Gastrocnemius medialis (tissue), 4 donors: ENCODE measurements at regions not wholly inside any gene's neighbourhood (a gene's known extent, or its start where the extent isn't known, plus 50 kb on each side); places are given as distances from the start of the nearest gene placed in this dataset.
"Not testable (repeated sequence)": the region's sequence is repeated elsewhere in the genome, so short reads cannot be mapped to it uniquely, and the experiment has no call there.

Experiments
- ATAC-seq, 2 donors: fragments of 150-250 bp; one replicate each; pipeline ENCODE4 v1.9.1; 2016
- DNase-seq, 2 donors: peaks; one replicate each; pipeline ENCODE4 v3.0.0-alpha.2; 2019
- H3K27ac ChIP-seq, 4 donors: fragments of 200-600 bp; sonication (generic); 1 replicate in 1 of 4; 2 replicates in 3 of 4; pipeline ENCODE4 v1.5.1; 2016 to 2018; ENCODE audit warnings: mild to moderate bottlenecking in 2 of 4, moderate library complexity in 1 of 4
- H3K27me3 ChIP-seq, 3 donors: fragments of 200-600 bp; sonication (generic) in 2 of 3; 1 replicate in 1 of 3; 2 replicates in 2 of 3; pipeline versions ENCODE4 v1.5.1 to v1.6.0; 2016 to 2019; ENCODE audit warnings: mild to moderate bottlenecking in 1 of 3, moderate library complexity in 1 of 3
- H3K36me3 ChIP-seq, 2 donors: fragments of 200-600 bp; sonication (generic) in 1 of 2; one replicate each; pipeline ENCODE4 v1.5.1; 2017 to 2018
- H3K4me1 ChIP-seq, 2 donors: fragments of 200-600 bp; sonication (generic) in 1 of 2; one replicate each; pipeline ENCODE4 v1.5.1; 2016 to 2017; ENCODE audit warnings: mild to moderate bottlenecking in 2 of 2
- H3K4me3 ChIP-seq, 4 donors: fragments of 200-600 bp; sonication (generic) in 3 of 4; 1 replicate in 1 of 4; 2 replicates in 3 of 4; pipeline ENCODE4 v1.5.1; 2016 to 2019; ENCODE audit warnings: mild to moderate bottlenecking in 2 of 4
- H3K9me3 ChIP-seq, 3 donors: fragments of 200-600 bp; sonication (generic) in 2 of 3; 1 replicate in 1 of 3; 2 replicates in 2 of 3; pipeline ENCODE4 v1.5.1; 2016 to 2019
- in situ Hi-C, 4 donors: fragments of 200-750 bp; cut with MboI; loops; one replicate each; pipeline versions ENCODE4 v1.15.0 to v1.8.0; 2017; ENCODE audit warnings: low sequenced_read_pairs in 4 of 4
- intact Hi-C: fragments of 100-400 bp; cut with DNase I; formaldehyde crosslinking; loops from one replicate; pipeline ENCODE4 v1.15.1; 2023; ENCODE audit warnings: low total_unique reads
- TF ChIP-seq, protein P1 (sequence below), 5 experiments: fragments of 450-650 bp in 3 of 5; fragments of 200-600 bp in 2 of 5; sonication (generic) in 2 of 5; IDR thresholded peaks in 4 of 5; conservative IDR thresholded peaks in 1 of 5; 1 replicate in 4 of 5; 2 replicates in 1 of 5; pipeline ENCODE4 v1.5.1; 2016 to 2019; ENCODE audit warnings: antibody characterized with exemption in 5 of 5, mild to moderate bottlenecking in 3 of 5, moderate library complexity in 3 of 5

DNA sequence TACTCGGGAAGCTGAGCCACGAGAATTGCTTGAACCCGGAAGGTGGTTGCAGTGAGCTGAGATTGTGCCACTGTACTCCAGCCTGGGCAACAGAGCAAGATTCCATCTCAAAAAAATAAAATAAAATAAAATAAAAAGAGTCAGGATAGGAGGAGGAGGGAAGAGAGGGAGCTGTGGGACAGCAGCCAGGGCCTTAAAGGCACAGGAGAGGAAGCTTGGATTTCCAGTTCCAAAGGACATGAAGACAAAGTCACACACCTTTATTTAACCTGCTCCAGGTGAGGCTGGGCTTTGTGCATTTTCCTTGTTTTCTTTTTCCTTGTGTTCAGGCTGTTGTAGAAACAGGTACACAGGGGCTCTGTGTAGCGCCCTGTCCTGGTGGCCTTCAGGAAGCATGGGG, 138.2 kb upstream of the HMX1 start:
- H3K27me3 ChIP-seq, H3K27ac ChIP-seq, ATAC-seq, H3K4me3 ChIP-seq, in situ Hi-C loops, intact Hi-C loops, H3K4me1 ChIP-seq, H3K36me3 ChIP-seq, H3K9me3 ChIP-seq, DNase-seq: not testable (repeated sequence)

- ATAC-seq, H3K9me3 ChIP-seq, H3K27me3 ChIP-seq, H3K36me3 ChIP-seq, intact Hi-C loops, H3K4me3 ChIP-seq, H3K4me1 ChIP-seq, DNase-seq, H3K27ac ChIP-seq, in situ Hi-C loops: not testable (repeated sequence)
Measured at GRCh38 chr4:9008407-9008806, 136.8 kb upstream of the HMX1 start.

GRCh38 chr4:9001153-9001552, 129.5 kb upstream of the HMX1 start:
- H3K27ac ChIP-seq, intact Hi-C loops, H3K27me3 ChIP-seq, DNase-seq, H3K9me3 ChIP-seq, H3K36me3 ChIP-seq, H3K4me1 ChIP-seq, in situ Hi-C loops, ATAC-seq: not testable (repeated sequence)
- H3K4me3 ChIP-seq, result peak overlapping the region in 1 of 4 donors; percentile 36

GRCh38 chr4:9000505-9001001, 128.9 kb upstream of the HMX1 start:
- intact Hi-C loops, ATAC-seq, in situ Hi-C loops: not testable (repeated sequence)

DNA sequence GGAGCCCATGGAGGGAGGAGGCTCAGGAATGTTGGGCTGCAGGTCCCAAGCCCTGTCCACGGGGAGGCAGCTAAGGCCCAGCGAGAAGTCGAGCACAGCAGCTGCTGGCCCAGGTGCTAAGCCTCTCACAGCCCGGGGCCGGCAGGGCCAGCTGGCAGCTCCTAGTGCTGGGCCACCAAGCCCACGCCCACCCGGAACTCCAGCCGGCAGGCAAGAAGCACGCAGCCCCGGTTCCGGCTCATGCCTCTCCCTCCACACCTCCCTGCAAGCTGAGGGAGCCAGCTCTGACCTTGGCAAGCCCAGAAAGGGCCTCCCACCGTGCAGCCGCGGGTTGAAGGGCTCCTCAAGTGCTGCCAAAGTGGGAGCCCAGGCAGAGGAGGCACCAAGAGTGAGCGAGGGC, 121.3 kb upstream of the HMX1 start:
- H3K27me3 ChIP-seq, in situ Hi-C loops, ATAC-seq, H3K36me3 ChIP-seq, DNase-seq, H3K27ac ChIP-seq, H3K9me3 ChIP-seq, H3K4me1 ChIP-seq, H3K4me3 ChIP-seq, intact Hi-C loops: not testable (repeated sequence)

More at GRCh38 chr4:9000505-9001001, 128.9 kb upstream of the HMX1 start:
- not testable (repeated sequence) for H3K27ac ChIP-seq, H3K9me3 ChIP-seq, H3K4me1 ChIP-seq, H3K36me3 ChIP-seq, H3K27me3 ChIP-seq, DNase-seq
- peak overlapping the region in 3 of 4 donors; percentile 24 to 36 (median 27) for H3K4me3 ChIP-seq
- TF ChIP-seq, protein P1, sequence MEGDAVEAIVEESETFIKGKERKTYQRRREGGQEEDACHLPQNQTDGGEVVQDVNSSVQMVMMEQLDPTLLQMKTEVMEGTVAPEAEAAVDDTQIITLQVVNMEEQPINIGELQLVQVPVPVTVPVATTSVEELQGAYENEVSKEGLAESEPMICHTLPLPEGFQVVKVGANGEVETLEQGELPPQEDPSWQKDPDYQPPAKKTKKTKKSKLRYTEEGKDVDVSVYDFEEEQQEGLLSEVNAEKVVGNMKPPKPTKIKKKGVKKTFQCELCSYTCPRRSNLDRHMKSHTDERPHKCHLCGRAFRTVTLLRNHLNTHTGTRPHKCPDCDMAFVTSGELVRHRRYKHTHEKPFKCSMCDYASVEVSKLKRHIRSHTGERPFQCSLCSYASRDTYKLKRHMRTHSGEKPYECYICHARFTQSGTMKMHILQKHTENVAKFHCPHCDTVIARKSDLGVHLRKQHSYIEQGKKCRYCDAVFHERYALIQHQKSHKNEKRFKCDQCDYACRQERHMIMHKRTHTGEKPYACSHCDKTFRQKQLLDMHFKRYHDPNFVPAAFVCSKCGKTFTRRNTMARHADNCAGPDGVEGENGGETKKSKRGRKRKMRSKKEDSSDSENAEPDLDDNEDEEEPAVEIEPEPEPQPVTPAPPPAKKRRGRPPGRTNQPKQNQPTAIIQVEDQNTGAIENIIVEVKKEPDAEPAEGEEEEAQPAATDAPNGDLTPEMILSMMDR (IDR thresholded peaks at IDR 0.05 in 4 of 5, conservative IDR thresholded peaks at IDR 0.05 in 1 of 5), result peak in 4 of 5 experiments; percentile 36 to 71 (median 62)

DNA sequence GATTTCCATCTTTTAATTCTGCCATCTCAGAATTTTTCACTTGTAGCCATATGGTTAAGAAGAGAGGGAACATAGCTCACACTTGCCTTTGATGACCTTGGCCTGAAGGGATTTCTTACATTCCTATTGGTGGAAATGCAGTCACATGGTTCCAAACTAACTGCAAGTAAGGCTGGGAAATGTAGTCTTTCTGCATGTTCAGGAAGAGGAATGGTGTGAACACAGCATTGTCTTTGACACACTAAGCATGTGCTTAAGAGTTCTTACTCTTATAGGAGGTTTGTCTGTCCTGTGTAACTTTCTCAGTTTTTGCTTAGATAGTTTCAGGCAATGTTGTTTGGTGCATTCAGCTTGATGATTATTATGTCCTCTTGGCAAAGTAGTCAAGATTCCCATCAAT, 119.8 kb upstream of the HMX1 start:
- H3K27ac ChIP-seq, H3K4me3 ChIP-seq, in situ Hi-C loops, H3K9me3 ChIP-seq, H3K36me3 ChIP-seq, intact Hi-C loops, ATAC-seq, H3K4me1 ChIP-seq, DNase-seq, H3K27me3 ChIP-seq: not testable (repeated sequence)

DNA sequence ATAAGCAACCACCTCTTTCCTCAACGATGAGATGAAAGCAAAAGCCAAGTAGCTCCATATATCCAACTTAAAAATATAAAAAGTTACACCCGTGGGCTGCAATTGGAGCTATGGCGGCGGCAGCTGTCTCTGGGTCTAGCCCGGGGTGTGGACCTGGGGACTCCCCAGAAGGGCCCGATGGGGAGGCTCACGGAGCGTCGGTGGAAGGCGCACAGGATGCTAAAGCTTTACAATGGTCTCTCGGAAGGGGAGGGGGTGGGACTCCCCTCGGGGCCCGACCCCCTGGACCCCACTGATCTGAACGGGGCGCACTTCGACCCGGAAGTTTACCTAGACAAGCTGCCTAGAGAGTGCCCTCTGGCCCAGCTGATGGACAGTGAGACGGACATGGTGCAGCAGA, 118.7 kb upstream of the HMX1 start:
- H3K36me3 ChIP-seq, in situ Hi-C loops, H3K4me1 ChIP-seq, DNase-seq, H3K4me3 ChIP-seq, H3K9me3 ChIP-seq, intact Hi-C loops, H3K27me3 ChIP-seq, ATAC-seq, H3K27ac ChIP-seq: not testable (repeated sequence)

DNA sequence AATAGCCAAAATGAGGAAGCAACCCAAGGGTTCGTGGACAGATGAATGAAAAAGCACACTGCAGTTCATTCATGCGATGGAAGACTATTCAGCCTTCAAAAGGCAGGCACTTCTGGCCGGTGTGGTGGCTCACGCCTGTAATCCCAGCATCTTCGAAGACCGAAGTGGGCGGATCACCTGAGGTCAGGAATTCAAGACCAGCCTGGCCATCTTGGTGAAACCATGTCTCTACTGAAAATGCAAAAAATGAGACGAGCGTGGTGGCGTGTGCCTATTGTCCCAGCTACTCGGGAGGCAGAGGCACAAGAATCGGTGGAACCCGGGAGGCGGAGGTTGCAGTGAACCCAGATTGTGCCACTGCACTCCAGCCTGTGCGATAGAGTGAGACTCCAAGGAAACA, 114.1 kb upstream of the HMX1 start:
- H3K27ac ChIP-seq, ATAC-seq, H3K27me3 ChIP-seq, H3K36me3 ChIP-seq, H3K4me1 ChIP-seq, intact Hi-C loops, in situ Hi-C loops, DNase-seq, H3K9me3 ChIP-seq, H3K4me3 ChIP-seq: not testable (repeated sequence)

DNA sequence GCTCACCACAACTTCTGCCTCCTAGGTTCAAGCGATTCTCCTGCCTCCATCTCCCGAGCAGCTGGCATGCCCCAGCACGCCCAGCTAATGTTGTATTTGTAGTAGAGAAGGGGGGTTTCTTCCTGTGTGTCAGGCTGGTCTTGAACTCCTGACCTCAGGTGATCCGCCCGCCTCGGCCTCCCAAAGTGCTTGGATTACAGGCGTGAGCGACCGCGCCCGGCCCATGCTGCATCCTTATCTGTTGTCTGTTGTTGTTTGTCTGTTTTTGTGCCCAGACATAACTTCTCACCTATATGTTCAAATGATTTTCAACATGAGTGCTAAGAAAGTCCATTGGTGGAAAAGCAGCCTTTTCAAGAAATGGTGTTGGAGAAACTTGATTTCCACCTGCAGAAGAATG, 113.0 kb upstream of the HMX1 start:
- H3K4me1 ChIP-seq, H3K27ac ChIP-seq, in situ Hi-C loops, H3K36me3 ChIP-seq, H3K27me3 ChIP-seq, DNase-seq, H3K4me3 ChIP-seq, H3K9me3 ChIP-seq, intact Hi-C loops, ATAC-seq: not testable (repeated sequence)

DNA sequence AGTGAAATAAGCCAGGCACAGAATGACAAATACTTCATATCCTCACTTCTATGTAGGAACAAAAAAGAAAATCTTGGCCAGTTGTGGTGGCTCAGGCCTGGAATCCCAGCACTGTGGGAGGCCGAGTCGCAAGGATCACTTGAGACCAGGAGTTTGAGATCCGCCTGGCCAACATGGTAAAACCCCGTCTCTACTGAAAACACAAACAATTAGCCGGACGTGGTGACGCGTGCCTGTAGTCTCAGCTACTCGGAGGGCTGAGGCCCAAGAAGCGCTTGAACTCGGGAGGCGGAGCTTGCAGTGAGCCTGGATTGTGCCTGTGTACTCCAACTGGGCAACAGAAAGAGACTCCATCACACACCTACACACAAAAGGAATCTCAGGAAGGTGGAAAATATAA, 112.3 kb upstream of the HMX1 start:
- intact Hi-C loops, DNase-seq, ATAC-seq: not testable (repeated sequence)

DNA sequence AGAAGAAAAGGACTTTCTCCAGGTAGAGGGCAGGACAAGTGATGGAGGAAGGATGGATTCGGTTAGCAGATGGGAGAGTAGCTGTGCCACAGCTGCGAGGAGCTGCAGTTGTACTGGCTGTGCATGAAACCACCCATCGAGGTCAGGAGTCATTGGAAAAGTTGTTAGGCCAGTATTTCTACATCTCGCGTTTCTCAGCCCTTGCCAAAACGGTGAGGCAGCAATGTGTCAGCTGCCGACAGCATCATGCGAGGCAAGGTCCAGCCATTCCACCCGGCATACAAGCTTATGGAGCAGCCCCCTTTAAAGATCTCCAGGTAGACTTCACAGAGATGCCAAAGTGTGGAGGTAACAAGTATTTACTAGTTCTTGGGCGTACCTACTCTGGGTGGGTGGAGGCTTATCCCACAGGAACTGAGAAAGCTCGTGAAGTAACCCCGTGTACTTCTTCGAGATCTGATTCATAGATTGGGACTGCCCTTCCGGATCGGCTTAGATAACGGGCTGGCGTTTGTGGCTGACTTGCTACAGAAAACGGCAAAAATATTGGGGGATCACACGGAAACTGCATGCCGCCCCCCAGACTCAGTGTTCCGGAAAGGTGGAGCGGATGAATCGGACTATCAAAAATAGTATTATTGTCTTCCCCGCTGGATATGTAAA, 105.0 kb upstream of the HMX1 start:
- intact Hi-C loops, ATAC-seq, in situ Hi-C loops: not testable (repeated sequence)

More for the DNA sequence above, 112.3 kb upstream of the HMX1 start:
- H3K9me3 ChIP-seq, H3K27ac ChIP-seq, H3K36me3 ChIP-seq, H3K4me1 ChIP-seq, H3K4me3 ChIP-seq, in situ Hi-C loops, H3K27me3 ChIP-seq: not testable (repeated sequence)

More for the DNA sequence above, 105.0 kb upstream of the HMX1 start:
- DNase-seq, H3K27ac ChIP-seq, H3K4me1 ChIP-seq, H3K9me3 ChIP-seq, H3K4me3 ChIP-seq, H3K27me3 ChIP-seq, H3K36me3 ChIP-seq: not testable (repeated sequence)
